ENCODE measurements at regions not wholly inside any gene's neighbourhood (a gene's known extent, or its start where the extent isn't known, plus 50 kb on each side); places are given as distances from the start of the nearest gene placed in this dataset.

- no peak for DNase-seq
Measured at GRCh38 chr11:29336727-29337575, 679.9 kb downstream of the KCNA4 start.

DNA sequence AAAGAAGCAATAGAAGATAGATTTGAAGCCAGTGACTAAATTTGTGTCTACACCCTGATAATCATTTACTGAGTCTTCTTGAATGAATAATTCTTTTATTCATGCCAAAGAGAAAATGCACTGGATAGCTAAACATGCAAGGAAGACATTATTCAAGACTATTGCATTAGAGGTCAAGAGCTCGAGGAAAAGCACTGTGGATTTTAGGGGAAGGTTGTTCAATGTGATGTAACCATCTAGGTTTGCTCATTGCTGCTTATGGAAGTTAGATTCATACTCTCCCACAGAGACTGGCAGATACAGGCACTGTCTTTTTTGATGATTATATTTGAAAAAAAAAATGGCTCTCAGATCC, 682.1 kb downstream of the KCNA4 start:
- DNase-seq = no peak

- DNase-seq = no peak
Measured at GRCh38 chr11:29333993-29334775, 682.6 kb downstream of the KCNA4 start.

DNA sequence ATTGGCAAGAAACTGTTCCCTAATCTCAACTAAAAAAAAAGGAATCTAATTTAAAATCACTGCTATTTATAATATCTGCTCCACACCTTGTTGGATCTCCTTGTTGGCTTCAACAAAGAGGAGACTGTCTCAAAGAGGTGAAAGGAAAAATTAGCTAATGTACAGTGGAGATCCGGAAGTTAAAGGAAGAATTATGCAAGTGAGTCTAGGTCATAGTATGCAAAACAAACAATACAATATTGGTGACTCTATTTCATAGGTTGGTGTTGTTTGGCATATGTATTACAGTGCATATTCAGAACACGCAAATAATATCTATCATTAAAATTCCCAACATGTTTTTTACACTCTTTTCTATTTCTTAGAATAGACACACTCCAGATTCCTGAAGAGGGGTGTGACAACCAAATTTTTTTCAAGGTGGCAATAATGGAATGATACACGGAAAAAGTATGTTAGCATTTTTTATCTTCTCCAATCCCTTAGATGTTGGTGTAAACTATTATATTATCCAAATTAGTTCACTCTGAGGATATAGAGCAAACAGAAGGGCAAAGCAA, 685.3 kb downstream of the KCNA4 start:
- no peak for DNase-seq

DNA sequence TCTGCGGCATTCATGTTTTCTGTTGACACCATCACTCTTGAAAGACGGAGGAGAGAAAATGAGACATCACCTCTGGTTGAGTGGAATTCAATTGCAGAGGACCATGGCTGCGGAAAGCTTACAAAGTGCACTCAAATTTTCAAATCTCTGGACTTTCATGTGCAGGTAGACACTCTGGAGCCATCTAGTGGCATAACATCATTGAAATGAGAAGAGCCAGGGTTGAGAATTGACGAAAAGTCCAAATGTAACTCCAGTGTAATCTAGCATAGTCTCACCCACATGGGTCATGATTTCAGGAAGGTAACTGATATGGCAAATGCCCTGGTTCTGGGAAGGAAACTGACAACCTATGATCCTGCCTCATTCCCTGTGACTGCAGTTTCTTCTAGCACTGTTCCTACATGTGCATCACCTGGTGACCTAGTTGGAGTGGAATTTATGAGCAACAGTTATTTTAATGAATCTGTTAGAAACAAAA, 687.8 kb downstream of the KCNA4 start:
- DNase-seq = no peak

GRCh38 chr11:29327891-29328290, 688.9 kb downstream of the KCNA4 start:
- no peak for DNase-seq

DNA sequence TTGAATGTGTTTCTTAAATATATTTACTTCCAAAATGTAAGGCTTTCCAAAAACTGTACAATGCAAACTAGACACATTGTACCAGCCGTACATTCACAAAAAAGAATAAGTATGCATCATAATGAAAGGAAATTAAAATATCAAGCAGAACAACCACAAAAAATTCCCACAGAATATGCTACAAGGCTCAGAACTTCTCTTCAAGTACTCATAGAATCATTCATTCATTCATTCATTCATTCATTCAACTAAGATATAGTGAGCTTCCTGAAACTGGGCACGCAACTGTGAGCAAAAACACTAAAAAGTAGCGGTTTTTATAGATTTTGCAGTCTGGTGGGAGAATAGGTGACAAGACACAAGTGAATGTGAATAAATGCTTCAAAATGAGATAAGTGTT, 690.1 kb downstream of the KCNA4 start:
- no peak for DNase-seq

- DNase-seq = no peak
Measured at GRCh38 chr11:29324328-29324727, 692.5 kb downstream of the KCNA4 start.

GRCh38 chr11:29321293-29322132, 695.3 kb downstream of the KCNA4 start:
- DNase-seq = no peak

DNA sequence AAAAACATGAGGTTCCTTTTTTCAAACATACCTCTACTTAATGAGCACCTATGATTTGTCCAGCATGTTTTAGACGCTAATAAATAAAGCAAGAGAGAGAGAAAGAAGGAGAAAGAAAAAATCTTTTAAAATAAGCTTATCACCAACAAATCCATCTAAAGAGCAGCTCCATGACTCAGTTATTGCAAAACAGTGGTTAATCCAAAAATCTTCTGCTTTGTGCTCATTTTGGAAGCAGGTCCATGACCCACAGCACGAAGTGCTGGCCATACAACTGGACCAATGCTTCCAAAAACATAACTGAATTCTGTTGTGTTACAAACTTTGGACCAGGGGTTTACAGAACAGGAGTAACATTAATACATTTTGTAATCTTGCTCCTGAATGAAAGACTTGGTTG, 696.6 kb downstream of the KCNA4 start:
- no peak for DNase-seq

- no peak for DNase-seq
Measured at GRCh38 chr11:29319210-29319609, 697.6 kb downstream of the KCNA4 start.

DNA sequence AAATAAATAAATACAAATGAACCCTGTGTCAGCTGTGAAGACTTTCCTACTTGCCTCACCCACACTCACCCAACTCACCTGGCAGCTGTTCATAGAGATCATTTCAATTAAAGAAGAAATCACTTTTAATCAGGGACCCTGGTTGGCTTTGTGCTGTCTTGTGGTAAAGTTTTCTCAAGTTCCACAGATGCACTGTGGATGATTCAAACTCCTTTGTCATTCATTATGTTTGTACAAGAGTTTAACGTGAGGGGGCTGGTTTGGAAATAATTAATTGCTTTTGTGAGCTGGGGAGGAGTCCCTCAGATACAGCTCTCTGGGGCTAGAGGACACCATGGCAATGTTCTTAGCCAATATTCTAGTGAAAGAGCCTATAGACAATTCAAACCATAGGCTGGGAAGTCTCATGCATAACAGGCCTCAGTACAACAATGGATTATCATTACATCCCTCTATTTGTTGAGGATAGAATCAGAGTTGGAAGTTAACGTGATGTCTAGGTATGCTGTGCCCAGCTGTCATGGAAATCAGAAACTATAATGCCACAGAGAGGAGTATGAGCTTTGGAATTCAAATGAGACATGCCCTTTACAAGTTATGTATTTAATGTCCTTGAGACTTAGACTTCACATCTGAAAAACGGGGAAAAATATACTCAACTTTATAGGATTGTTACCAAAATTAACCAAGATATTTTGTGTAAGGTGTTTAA, 698.5 kb downstream of the KCNA4 start:
- no peak for DNase-seq

- DNase-seq = no peak
Measured at GRCh38 chr11:29317694-29318093, 699.1 kb downstream of the KCNA4 start.

- no peak for DNase-seq
Measured at GRCh38 chr11:29315275-29315674, 701.6 kb downstream of the KCNA4 start.

DNA sequence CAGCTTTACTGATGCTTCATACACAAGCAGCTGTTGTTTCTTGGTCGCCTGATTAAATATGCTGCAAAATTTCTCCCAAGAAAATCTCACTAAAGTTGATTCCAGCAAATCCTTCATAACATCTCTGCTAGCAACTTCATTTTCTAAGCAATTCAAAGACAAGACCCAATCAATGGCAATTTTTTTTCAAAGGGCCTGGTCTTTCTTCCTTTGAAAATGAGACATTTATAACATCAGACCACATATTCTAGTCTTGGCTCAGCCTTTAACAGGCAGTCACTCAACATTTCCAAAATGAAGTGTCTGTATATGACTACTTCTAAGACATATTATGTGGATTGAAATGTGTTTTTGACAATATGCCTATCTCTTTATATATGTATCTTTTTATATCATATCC, 702.6 kb downstream of the KCNA4 start:
- DNase-seq = no peak

- DNase-seq = no peak
Measured at GRCh38 chr11:29312812-29313211, 704.0 kb downstream of the KCNA4 start.

GRCh38 chr11:29310725-29311342, 706.0 kb downstream of the KCNA4 start:
- DNase-seq = no peak

GRCh38 chr11:29309992-29310391, 706.8 kb downstream of the KCNA4 start:
- DNase-seq = no peak

GRCh38 chr11:29306527-29306926, 710.3 kb downstream of the KCNA4 start:
- no peak for DNase-seq

GRCh38 chr11:29305456-29306232, 711.2 kb downstream of the KCNA4 start:
- DNase-seq = no peak

DNA sequence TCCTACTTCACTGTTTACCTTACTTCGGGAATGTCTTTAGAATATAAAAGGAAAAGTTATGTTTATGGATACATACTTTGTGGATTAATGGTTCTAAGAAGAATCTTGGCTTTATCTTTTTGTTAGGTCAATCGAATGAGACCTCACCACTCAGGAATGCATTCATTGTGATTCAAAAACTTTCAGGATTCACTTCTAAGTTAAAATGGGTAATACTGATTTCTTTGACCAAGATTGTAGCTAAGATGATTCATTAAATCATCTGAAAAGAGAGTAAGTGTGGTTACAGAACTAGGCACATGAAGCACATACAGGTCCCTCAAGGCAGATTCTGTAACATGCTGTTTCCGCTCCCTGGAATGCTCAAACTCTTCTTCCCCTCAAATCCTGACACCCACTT, 716.4 kb downstream of the KCNA4 start:
- no peak for DNase-seq

All from NCI-H1436 treated with DMSO at 0.1 percent for 48 hours (cell line).